CD8-positive, alpha-beta memory T cell (primary cell): ENCODE measurements at regions not wholly inside any gene's neighbourhood (a gene's known extent, or its start where the extent isn't known, plus 50 kb on each side); places are given as distances from the start of the nearest gene placed in this dataset.

Experiments
- CTCF ChIA-PET: fragments of 350-600 bp; sonication (Branson Sonifier 250); formaldehyde crosslinking; loops from one replicate; lab custom pipeline; 2021; ENCODE audit warnings: antibody characterized with exemption; lab: Charles Lee
- POLR2A ChIA-PET: fragments of 350-600 bp; sonication (Branson Sonifier 250); formaldehyde crosslinking; loops from one replicate; lab custom pipeline; 2021; ENCODE audit warnings: antibody characterized with exemption; lab: Charles Lee
- DNase-seq, 5 donors: peaks; one replicate each; pipeline versions ENCODE4 v3.0.0 to v3.0.0-alpha.2; 2020 to 2022; ENCODE audit warnings: mixed read lengths in 1 of 5
- H3K27ac ChIP-seq: one replicate; pipeline ENCODE4 v1.7.0; 2013; ENCODE audit warnings: low read depth, mild to moderate bottlenecking, low read length, moderate library complexity
- H3K27me3 ChIP-seq: 2 replicates; pipeline ENCODE4 v1.7.0; 2013; ENCODE audit warnings: low read length, mild to moderate bottlenecking; ENCODE audit not compliant: insufficient read depth, poor library complexity, severe bottlenecking
- H3K36me3 ChIP-seq: 2 replicates; pipeline ENCODE4 v1.7.0; 2013; ENCODE audit warnings: mild to moderate bottlenecking, low read length, moderate library complexity; ENCODE audit not compliant: insufficient read depth
- H3K4me1 ChIP-seq: 2 replicates; pipeline ENCODE4 v1.7.0; 2013; ENCODE audit warnings: mild to moderate bottlenecking, low read length, moderate library complexity; ENCODE audit not compliant: insufficient read depth
- H3K4me3 ChIP-seq: 2 replicates; pipeline ENCODE4 v1.7.0; 2013; ENCODE audit warnings: mild to moderate bottlenecking, low read length
- H3K9me3 ChIP-seq: 2 replicates; pipeline ENCODE4 v1.7.0; 2013; ENCODE audit warnings: mild to moderate bottlenecking, low read length
- H3K27ac Mint-ChIP-seq, 8 donors: one replicate each; pipeline ENCODE4 v1.8.0; 2020 to 2021; ENCODE audit warnings: mixed read lengths in 8 of 8, mild to moderate bottlenecking in 6 of 8, inconsistent platforms in 3 of 8, moderate library complexity in 3 of 8
- H3K27me3 Mint-ChIP-seq, 2 donors: one replicate each; pipeline ENCODE4 v1.8.0; 2020 to 2021; ENCODE audit warnings: mixed read lengths in 2 of 2, mild to moderate bottlenecking in 1 of 2, moderate library complexity in 1 of 2
- H3K36me3 Mint-ChIP-seq, 3 donors: one replicate each; pipeline ENCODE4 v1.8.0; 2020 to 2021; ENCODE audit warnings: mixed read lengths in 3 of 3, inconsistent platforms in 1 of 3, mild to moderate bottlenecking in 1 of 3
- H3K4me1 Mint-ChIP-seq, 3 donors: one replicate each; pipeline ENCODE4 v1.8.0; 2020 to 2021; ENCODE audit warnings: mixed read lengths in 3 of 3, inconsistent platforms in 1 of 3, mild to moderate bottlenecking in 1 of 3
- H3K4me3 Mint-ChIP-seq, 7 donors: one replicate each; pipeline ENCODE4 v1.8.0; 2020 to 2021; ENCODE audit warnings: mixed read lengths in 7 of 7, mild to moderate bottlenecking in 6 of 7, moderate library complexity in 4 of 7, inconsistent platforms in 2 of 7
- H3K9me3 Mint-ChIP-seq, 5 donors: one replicate each; pipeline ENCODE4 v1.8.0; 2020 to 2022; ENCODE audit warnings: mixed read lengths in 5 of 5, mild to moderate bottlenecking in 3 of 5, moderate library complexity in 2 of 5, inconsistent platforms in 1 of 5

GRCh38 chr6:105651969-105652368, 249.1 kb upstream of the PREP start:
- POLR2A ChIA-PET: no interaction called here
- peak overlapping the region in 2 of 7 donors; percentile 5 to 6 for H3K4me3 Mint-ChIP-seq
- no peak overlapping the region for H3K27ac ChIP-seq
- no peaks in the 10 kb centered on the region for H3K9me3 Mint-ChIP-seq
- DNase-seq: no peak
- no peaks in the 10 kb centered on the region for H3K27me3 ChIP-seq
- H3K27ac Mint-ChIP-seq: peak overlapping the region in 6 of 8 donors; percentile 3 to 89 (median 30)
- H3K4me3 ChIP-seq: no peak overlapping the region
- peaks cover 48 to 71% (median 63%) of the 10 kb centered on the region in 3 donors for H3K4me1 Mint-ChIP-seq
- H3K27me3 Mint-ChIP-seq: no peaks in the 10 kb centered on the region
- H3K36me3 ChIP-seq: no peaks in the 10 kb centered on the region
- CTCF ChIA-PET: no interaction called here
- peaks cover 0 to 9% (median 1%) of the 10 kb centered on the region in 3 donors for H3K36me3 Mint-ChIP-seq
- H3K4me1 ChIP-seq: peaks cover 42% of the 10 kb centered on the region
- H3K9me3 ChIP-seq: no peaks in the 10 kb centered on the region

- Mint-ChIP-seq H3K27ac (peak overlapping the region; percentile 1 to 74 (median 56)), H3K27me3 (no peaks in the 10 kb centered on the region), H3K4me3 (peak overlapping the region in 6 of 7 donors; percentile 2 to 56 (median 32)), H3K4me1 (peaks cover 63 to 88% (median 79%) of the 10 kb centered on the region in 3 donors), H3K36me3 (peaks cover 0 to 8% (median 0%) of the 10 kb centered on the region in 3 donors), H3K9me3 (no peaks in the 10 kb centered on the region)
- POLR2A ChIA-PET: interaction anchor here (0.7 kb wide), 1 partner anchor 61 kb away, joined by 5 read pairs; no protein-coding TSS in a partner anchor
- Histone ChIP-seq H3K4me1 (peaks cover 57% of the 10 kb centered on the region), H3K27me3 (no peaks in the 10 kb centered on the region), H3K4me3 (no peak overlapping the region), H3K27ac (no peak overlapping the region), H3K36me3 (no peaks in the 10 kb centered on the region), H3K9me3 (no peaks in the 10 kb centered on the region)
- peak in 1 of 5 donors; percentile 5 for DNase-seq
- CTCF ChIA-PET: no interaction called here
Measured at GRCh38 chr6:105650347-105650746, 247.5 kb upstream of the PREP start.

GRCh38 chr6:105649192-105649591, 246.3 kb upstream of the PREP start:
- ChIA-PET CTCF (no interaction called here), POLR2A (no interaction called here)
- no peak overlapping the region for H3K27ac ChIP-seq
- H3K9me3 ChIP-seq: no peaks in the 10 kb centered on the region
- H3K27me3 ChIP-seq: no peaks in the 10 kb centered on the region
- peaks cover 68% of the 10 kb centered on the region for H3K4me1 ChIP-seq
- H3K36me3 Mint-ChIP-seq: peaks cover 0 to 8% (median 0%) of the 10 kb centered on the region in 3 donors
- H3K9me3 Mint-ChIP-seq: no peaks in the 10 kb centered on the region
- H3K4me3 ChIP-seq: no peak overlapping the region
- H3K27me3 Mint-ChIP-seq: no peaks in the 10 kb centered on the region
- H3K36me3 ChIP-seq: no peaks in the 10 kb centered on the region
- H3K4me1 Mint-ChIP-seq: peaks cover 75 to 95% (median 90%) of the 10 kb centered on the region in 3 donors
- peak overlapping the region; percentile 10 to 73 (median 46) for H3K4me3 Mint-ChIP-seq
- no peak for DNase-seq
- peak overlapping the region; percentile 59 to 95 (median 86) for H3K27ac Mint-ChIP-seq

GRCh38 chr6:105648276-105648675, 245.4 kb upstream of the PREP start:
- DNase-seq: peak in 2 of 5 donors; percentile 53 to 54
- Histone ChIP-seq H3K36me3 (no peaks in the 10 kb centered on the region), H3K4me3 (no peak overlapping the region), H3K4me1 (peaks cover 78% of the 10 kb centered on the region), H3K9me3 (no peaks in the 10 kb centered on the region), H3K27ac (peak overlapping the region; percentile 17), H3K27me3 (no peaks in the 10 kb centered on the region)
- Mint-ChIP-seq H3K27me3 (no peaks in the 10 kb centered on the region), H3K27ac (peak overlapping the region; percentile 59 to 95 (median 88)), H3K4me3 (peak overlapping the region; percentile 11 to 80 (median 69)), H3K36me3 (peaks cover 0 to under 1% (median 0%) of the 10 kb centered on the region in 3 donors), H3K4me1 (peaks cover 81 to 98% (median 95%) of the 10 kb centered on the region in 3 donors), H3K9me3 (no peaks in the 10 kb centered on the region)
- CTCF ChIA-PET: no interaction called here
- POLR2A ChIA-PET: no interaction called here

GRCh38 chr6:105646391-105646867, 243.5 kb upstream of the PREP start:
- no peaks in the 10 kb centered on the region for H3K36me3 Mint-ChIP-seq
- Histone ChIP-seq H3K4me1 (peaks cover 75% of the 10 kb centered on the region), H3K9me3 (no peaks in the 10 kb centered on the region), H3K4me3 (no peak overlapping the region), H3K27me3 (no peaks in the 10 kb centered on the region), H3K27ac (peak overlapping the region; percentile 35), H3K36me3 (no peaks in the 10 kb centered on the region)
- no peaks in the 10 kb centered on the region for H3K27me3 Mint-ChIP-seq
- H3K27ac Mint-ChIP-seq: peak overlapping the region; percentile 67 to 97 (median 91)
- ChIA-PET POLR2A (no interaction called here), CTCF (no interaction called here)
- H3K4me3 Mint-ChIP-seq: peak overlapping the region; percentile 22 to 83 (median 65)
- H3K9me3 Mint-ChIP-seq: no peaks in the 10 kb centered on the region
- peak in 4 of 5 donors; percentile 10 to 79 (median 42) for DNase-seq
- peaks cover 81 to 94% (median 93%) of the 10 kb centered on the region in 3 donors for H3K4me1 Mint-ChIP-seq

- ChIA-PET CTCF (no interaction called here), POLR2A (no interaction called here)
- Histone ChIP-seq H3K36me3 (no peaks in the 10 kb centered on the region), H3K27ac (peak overlapping the region; percentile 35), H3K4me1 (peaks cover 70% of the 10 kb centered on the region), H3K4me3 (no peak overlapping the region), H3K9me3 (no peaks in the 10 kb centered on the region), H3K27me3 (no peaks in the 10 kb centered on the region)
- peak overlapping the region; percentile 67 to 97 (median 91) for H3K27ac Mint-ChIP-seq
- peak overlapping the region in 6 of 7 donors; percentile 48 to 83 (median 66) for H3K4me3 Mint-ChIP-seq
- H3K9me3 Mint-ChIP-seq: no peaks in the 10 kb centered on the region
- H3K4me1 Mint-ChIP-seq: peaks cover 80 to 94% (median 93%) of the 10 kb centered on the region in 3 donors
- no peaks in the 10 kb centered on the region for H3K36me3 Mint-ChIP-seq
- DNase-seq: no peak
- H3K27me3 Mint-ChIP-seq: no peaks in the 10 kb centered on the region
Measured at GRCh38 chr6:105645958-105646357, 243.1 kb upstream of the PREP start.

GRCh38 chr6:105645156-105645555, 242.3 kb upstream of the PREP start:
- Histone ChIP-seq H3K9me3 (no peaks in the 10 kb centered on the region), H3K27me3 (no peaks in the 10 kb centered on the region), H3K4me1 (peaks cover 65% of the 10 kb centered on the region), H3K36me3 (no peaks in the 10 kb centered on the region), H3K4me3 (no peak overlapping the region), H3K27ac (no peak overlapping the region)
- peaks cover 74 to 91% (median 89%) of the 10 kb centered on the region in 3 donors for H3K4me1 Mint-ChIP-seq
- no peak for DNase-seq
- H3K36me3 Mint-ChIP-seq: no peaks in the 10 kb centered on the region
- H3K27me3 Mint-ChIP-seq: no peaks in the 10 kb centered on the region
- H3K9me3 Mint-ChIP-seq: no peaks in the 10 kb centered on the region
- CTCF ChIA-PET: no interaction called here
- H3K4me3 Mint-ChIP-seq: peak overlapping the region in 2 of 7 donors; percentile 48 to 72
- POLR2A ChIA-PET: no interaction called here
- peak overlapping the region; percentile 67 to 97 (median 90) for H3K27ac Mint-ChIP-seq

GRCh38 chr6:105644691-105645090, 241.8 kb upstream of the PREP start:
- Histone ChIP-seq H3K4me1 (peaks cover 64% of the 10 kb centered on the region), H3K9me3 (no peaks in the 10 kb centered on the region), H3K27ac (peak overlapping the region; percentile 10), H3K27me3 (no peaks in the 10 kb centered on the region), H3K4me3 (no peak overlapping the region), H3K36me3 (no peaks in the 10 kb centered on the region)
- peaks cover 74 to 88% (median 84%) of the 10 kb centered on the region in 3 donors for H3K4me1 Mint-ChIP-seq
- DNase-seq: no peak
- CTCF ChIA-PET: no interaction called here
- POLR2A ChIA-PET: interaction anchor here (0.7 kb wide), 1 partner anchor 249 kb away, joined by 3 read pairs; no protein-coding TSS in a partner anchor
- H3K4me3 Mint-ChIP-seq: peak overlapping the region; percentile 5 to 72 (median 60)
- H3K9me3 Mint-ChIP-seq: no peaks in the 10 kb centered on the region
- H3K27ac Mint-ChIP-seq: peak overlapping the region; percentile 63 to 97 (median 90)
- H3K27me3 Mint-ChIP-seq: no peaks in the 10 kb centered on the region
- no peaks in the 10 kb centered on the region for H3K36me3 Mint-ChIP-seq
